ENCODE measurements at regions not wholly inside any gene's neighbourhood (a gene's known extent, or its start where the extent isn't known, plus 50 kb on each side); places are given as distances from the start of the nearest gene placed in this dataset.

- DNase-seq: no peak
Measured at GRCh38 chr5:74206579-74207550, 433.7 kb downstream of the ENC1 start.

- no peak for DNase-seq
Measured at GRCh38 chr5:74205767-74206578, 434.6 kb downstream of the ENC1 start.

- DNase-seq: no peak
Measured at GRCh38 chr5:74201334-74202081, 439.0 kb downstream of the ENC1 start.

- no peak for DNase-seq
Measured at GRCh38 chr5:74200560-74200959, 440.0 kb downstream of the ENC1 start.

GRCh38 chr5:74199436-74200210 lies 440.9 kb downstream of the ENC1 start:
- DNase-seq: no peak

GRCh38 chr5:74199005-74199404 lies 441.5 kb downstream of the ENC1 start:
- no peak for DNase-seq

- DNase-seq: no peak
Measured at GRCh38 chr5:74198156-74198555, 442.4 kb downstream of the ENC1 start.

GRCh38 chr5:74196233-74196632 lies 444.3 kb downstream of the ENC1 start:
- no peak for DNase-seq

- DNase-seq: no peak
Measured at GRCh38 chr5:74194196-74194595, 446.3 kb downstream of the ENC1 start.

GRCh38 chr5:74192606-74193299 lies 447.8 kb downstream of the ENC1 start:
- no peak for DNase-seq

- no peak for DNase-seq
Measured at GRCh38 chr5:74188351-74189105, 452.0 kb downstream of the ENC1 start.

GRCh38 chr5:74187757-74188156 lies 452.8 kb downstream of the ENC1 start:
- no peak for DNase-seq

GRCh38 chr5:74186356-74187315 lies 453.9 kb downstream of the ENC1 start:
- DNase-seq: no peak

- DNase-seq: no peak
Measured at GRCh38 chr5:74185599-74185998, 454.9 kb downstream of the ENC1 start.

- no peak for DNase-seq
Measured at GRCh38 chr5:74184649-74185048, 455.9 kb downstream of the ENC1 start.

GRCh38 chr5:74183041-74183440 lies 457.5 kb downstream of the ENC1 start:
- no peak for DNase-seq

GRCh38 chr5:74182603-74183002 lies 457.9 kb downstream of the ENC1 start:
- no peak for DNase-seq

- DNase-seq: no peak
Measured at GRCh38 chr5:74179701-74180100, 460.8 kb downstream of the ENC1 start.

- no peak for DNase-seq
Measured at GRCh38 chr5:74179179-74179578, 461.3 kb downstream of the ENC1 start.

- no peak for DNase-seq
Measured at GRCh38 chr5:74177961-74178360, 462.6 kb downstream of the ENC1 start.

All from activated T-cell treated with anti-CD3 and anti-CD28 coated beads, Interleukin-2, amount 50 U/mL, for 1 hour (primary cell).